HT-29 (cell line): ENCODE measurements at regions not wholly inside any gene's neighbourhood (a gene's known extent, or its start where the extent isn't known, plus 50 kb on each side); places are given as distances from the start of the nearest gene placed in this dataset. TPM values are rescaled to one million over a fixed set of nuclear protein-coding genes. Genes with fewer than 3 reads are reported as not detected.

Experiments
- DNase-seq: peaks from one replicate; pipeline ENCODE4 v3.0.0-alpha.2; 2015; ENCODE audit warnings: low spot score
- small RNA-seq: library from RNA; depleted of rRNA; stranded (forward); fragments of <200 nt; gene quantifications from one replicate; pipeline ENCODE3, GENCODE V24; 2014

- DNase-seq: no peak
Measured at GRCh38 chr1:227374846-227375245, 56.6 kb upstream of the CDC42BPA start.

GRCh38 chr1:227372726-227373130 lies 54.4 kb upstream of the CDC42BPA start:
- no peak for DNase-seq

- no peak for DNase-seq
Measured at GRCh38 chr1:227370533-227371254, 52.4 kb upstream of the CDC42BPA start.

GRCh38 chr1:227369102-227369760 lies 50.9 kb upstream of the CDC42BPA start:
- no peak for DNase-seq

Small RNAs in the stretch of these regions (small RNA-seq; reads per million reads assigned to genes)
- gene AL451054.2: not detected
- not detected for gene BTF3P9
